ENCODE measurements at regions not wholly inside any gene's neighbourhood (a gene's known extent, or its start where the extent isn't known, plus 50 kb on each side); places are given as distances from the start of the nearest gene placed in this dataset.

GRCh38 chr17:73997059-73997458 is 206.4 kb upstream of the RPL38 start:
- no peak overlapping the region for H3K18ac ChIP-seq (ENCODE audit: extremely low read depth, low read length)
- DNase-seq (ENCODE audit: low read depth in 1 of 2, low spot score in 2 of 2) (no peak), FAIRE-seq (no peak)
- H2BK20ac ChIP-seq (ENCODE audit: low read length) = no peak overlapping the region
- WGBS, 2 experiments (ENCODE audit: extremely low coverage in 1 of 2, insufficient coverage in 1 of 2, insufficient read length in 1 of 2, insufficient replicate concordance in 2 of 2, low coverage in 1 of 2, low lambda C conversion rate in 2 of 2, missing lambda C conversion rate in 1 of 2) = 88% methylated on average over 3 of the region's 3 CpGs; no CpG with 5 or more reads in 1 of the 2 experiments
- no peak overlapping the region for H4K91ac ChIP-seq (replicated peaks; ENCODE audit: insufficient read length, low read length)
- no peak overlapping the region for H3K56ac ChIP-seq (replicated peaks; ENCODE audit: insufficient read length, low read depth, low read length)
- peaks cover 0 to 3% (median 0%) of the 10 kb centered on the region in 4 experiments; a peak in 2 of 7 replicates for H3K4me1 ChIP-seq (replicated peaks in 1 of 4; ENCODE audit: control insufficient read depth in 3 of 4, insufficient read depth in 4 of 4, low read length in 3 of 4)
- no peak overlapping the region for H4K8ac ChIP-seq (ENCODE audit: extremely low read depth, insufficient read depth, low read length)
- H2BK12ac ChIP-seq (ENCODE audit: low read depth, low read length) = no peak overlapping the region
- H2BK5ac ChIP-seq (ENCODE audit: low read depth, low read length) = no peak overlapping the region
- no peaks in the 10 kb centered on the region for H3K23me2 ChIP-seq (ENCODE audit: low read depth, low read length)
- no peak overlapping the region for H3K4ac ChIP-seq (replicated peaks; ENCODE audit: insufficient read length, low read depth, low read length)
- POLR2A ChIA-PET (ENCODE audit: partially characterized antibody) = no interaction called here
- no peak overlapping the region for H3K4me3 ChIP-seq (ENCODE audit: extremely low read depth in 1 of 4, insufficient read depth in 2 of 4, low read depth in 3 of 4, low read length in 4 of 4)
- H3K23ac ChIP-seq (ENCODE audit: insufficient read length) = no peak overlapping the region
- H3K36me3 ChIP-seq (ENCODE audit: control insufficient read depth in 2 of 4, insufficient read depth in 4 of 4, low read length in 3 of 4) = no peaks in the 10 kb centered on the region
- H3K4me2 ChIP-seq (ENCODE audit: insufficient read depth in 1 of 2, low read depth in 2 of 2, low read length in 2 of 2) = no peak overlapping the region
- H3K79me1 ChIP-seq (ENCODE audit: low read depth, low read length) = no peaks in the 10 kb centered on the region
- H3K27ac ChIP-seq (ENCODE audit: low read depth, low read length) = no peak overlapping the region
- H3K14ac ChIP-seq (ENCODE audit: insufficient read length) = no peak overlapping the region
- H2BK120ac ChIP-seq (replicated peaks; ENCODE audit: low read depth, low read length) = no peak overlapping the region
- no peaks in the 10 kb centered on the region for H3K27me3 ChIP-seq (replicated peaks in 1 of 4; ENCODE audit: control insufficient read depth in 3 of 4, extremely low read depth in 1 of 4, insufficient read depth in 3 of 4, low read length in 3 of 4)
- H3K9ac ChIP-seq (replicated peaks in 1 of 4; ENCODE audit: extremely low read depth in 1 of 4, low read depth in 3 of 4, low read length in 3 of 4) = no peak overlapping the region
- no peak overlapping the region for H2AFZ ChIP-seq (ENCODE audit: low read length)
- CTCF ChIA-PET (ENCODE audit: partially characterized antibody) = interaction anchor here (1.1 to 12.0 kb wide), 15 partner anchors 9 to 351 kb away, joined by 3 to 110 read pairs (median 7); no protein-coding TSS in a partner anchor
- no peaks in the 10 kb centered on the region for H4K20me1 ChIP-seq (replicated peaks in 1 of 2; ENCODE audit: control insufficient read depth in 1 of 2, insufficient read depth in 2 of 2, low read length in 2 of 2)
- no peaks in the 10 kb centered on the region for H3K79me2 ChIP-seq (ENCODE audit: control insufficient read depth in 1 of 2, insufficient read depth in 2 of 2, low read length in 2 of 2)
- H2BK15ac ChIP-seq (ENCODE audit: low read length) = no peak overlapping the region
- no peak overlapping the region for H2AK5ac ChIP-seq (ENCODE audit: low read depth, low read length)
- H4K5ac ChIP-seq (ENCODE audit: insufficient read length, low read depth, low read length) = no peak overlapping the region
- H3K9me3 ChIP-seq (ENCODE audit: insufficient read depth in 2 of 2, low read depth in 1 of 2, low read length in 1 of 2) = no peaks in the 10 kb centered on the region
- no peak for TF ChIP-seq RFX5 (IDR thresholded peaks at IDR 0.05; ENCODE audit: borderline replicate concordance, low read depth, low read length)
- no peak for TF ChIP-seq ASH2L (IDR thresholded peaks at IDR 0.05; ENCODE audit: low read length)
- no peak for TF ChIP-seq HDAC2 (IDR thresholded peaks at IDR 0.05; ENCODE audit: borderline replicate concordance in 1 of 2, low read depth in 2 of 2, low read length in 2 of 2)
- no peak for TF ChIP-seq HDAC6 (IDR thresholded peaks at IDR 0.05; ENCODE audit: low read depth, low read length)
- TF ChIP-seq TAF7 (optimal IDR thresholded peaks at IDR 0.05; ENCODE audit: borderline replicate concordance, low read depth, low read length) = no peak
- TF ChIP-seq RXRA (IDR thresholded peaks at IDR 0.05; ENCODE audit: insufficient read depth, low read depth, low read length) = no peak
- no peak for TF ChIP-seq CBX5 (IDR thresholded peaks at IDR 0.05; ENCODE audit: low read depth, low read length)
- no peak for TF ChIP-seq EP300 (IDR thresholded peaks at IDR 0.05; ENCODE audit: borderline replicate concordance in 1 of 2, low read depth in 2 of 2, low read length in 2 of 2)
- no peak for TF ChIP-seq NRF1 (IDR thresholded peaks at IDR 0.05; ENCODE audit: low read depth, low read length)
- no peak for TF ChIP-seq BRCA1 (IDR thresholded peaks at IDR 0.05; ENCODE audit: low read depth, low read length)
- TF ChIP-seq RAD21 (IDR thresholded peaks at IDR 0.05 in 1 of 2, conservative IDR thresholded peaks at IDR 0.05 in 1 of 2; ENCODE audit: low read depth in 2 of 2, low read length in 2 of 2) = no peak
- TF ChIP-seq YY1 (IDR thresholded peaks at IDR 0.05; ENCODE audit: low read depth, low read length) = no peak
- TF ChIP-seq SUZ12 (IDR thresholded peaks at IDR 0.05; ENCODE audit: low read length) = no peak
- TF ChIP-seq CREB1 (IDR thresholded peaks at IDR 0.05) = no peak
- TF ChIP-seq SP4 (IDR thresholded peaks at IDR 0.05; ENCODE audit: low read length) = no peak
